ENCODE measurements at regions not wholly inside any gene's neighbourhood (a gene's known extent, or its start where the extent isn't known, plus 50 kb on each side); places are given as distances from the start of the nearest gene placed in this dataset.

DNA sequence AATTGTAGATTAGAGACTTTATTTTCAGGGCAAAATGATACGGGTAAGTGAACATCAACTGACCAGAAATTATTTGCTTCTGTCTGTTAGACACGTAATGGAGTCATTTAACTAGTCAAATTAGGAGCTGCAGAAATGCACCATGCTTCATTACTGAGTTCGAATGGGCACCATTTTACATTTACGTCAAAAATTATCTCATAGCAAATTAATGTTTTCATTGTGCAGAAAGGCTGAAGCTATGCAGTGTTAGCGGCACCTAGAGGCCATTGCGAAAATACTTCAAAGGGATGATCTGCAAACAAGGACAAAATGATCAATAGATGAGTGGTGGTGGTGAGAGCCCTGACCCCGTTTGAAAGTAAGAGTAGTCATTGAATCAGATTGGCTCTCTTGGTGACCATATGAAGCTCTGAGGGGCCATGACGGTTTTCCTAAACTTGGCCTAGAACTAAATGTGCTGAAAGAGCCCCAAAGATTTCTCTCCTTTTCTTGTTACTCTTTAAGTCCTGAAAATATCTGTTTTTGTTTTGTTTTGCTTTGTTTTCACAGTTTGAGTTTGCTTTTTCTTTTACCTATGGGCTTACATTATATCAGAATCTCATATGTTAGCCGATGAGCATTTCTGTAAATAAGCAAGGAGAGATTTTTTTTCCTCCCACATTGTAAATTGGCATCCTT lies 277.9 kb downstream of the ZNF536 start:
- Mint-ChIP-seq H3K27ac (no peak overlapping the region), H3K9me3 (no peaks in the 10 kb centered on the region), H3K27me3 (peaks cover 28% of the 10 kb centered on the region), H3K4me3 (no peak overlapping the region), H3K36me3 (no peaks in the 10 kb centered on the region), H3K4me1 (no peaks in the 10 kb centered on the region)
- DNase-seq: peak in 2 of 3 donors; percentile 6 to 59
- no peaks in the 10 kb centered on the region for H3K9me3 ChIP-seq (ENCODE audit: control insufficient read depth in 2 of 2, low read length in 2 of 2)
- peak in 1 of 2 donors; percentile 44 for ATAC-seq (ENCODE audit: low read depth in 2 of 2)
- H3K27ac ChIP-seq (ENCODE audit: insufficient read depth, low read length, poor library complexity, severe bottlenecking): no peak overlapping the region
- H3K27me3 ChIP-seq (ENCODE audit: control insufficient read depth, insufficient read depth, low read length): no peaks in the 10 kb centered on the region
- no peak overlapping the region for H3K4me3 ChIP-seq (ENCODE audit: low read depth, low read length)
- H3K36me3 ChIP-seq (ENCODE audit: control insufficient read depth, insufficient read depth, low read length): no peaks in the 10 kb centered on the region
- H3K4me1 ChIP-seq (ENCODE audit: control insufficient read depth, insufficient read depth, low read length, poor library complexity, severe bottlenecking): no peaks in the 10 kb centered on the region

DNA sequence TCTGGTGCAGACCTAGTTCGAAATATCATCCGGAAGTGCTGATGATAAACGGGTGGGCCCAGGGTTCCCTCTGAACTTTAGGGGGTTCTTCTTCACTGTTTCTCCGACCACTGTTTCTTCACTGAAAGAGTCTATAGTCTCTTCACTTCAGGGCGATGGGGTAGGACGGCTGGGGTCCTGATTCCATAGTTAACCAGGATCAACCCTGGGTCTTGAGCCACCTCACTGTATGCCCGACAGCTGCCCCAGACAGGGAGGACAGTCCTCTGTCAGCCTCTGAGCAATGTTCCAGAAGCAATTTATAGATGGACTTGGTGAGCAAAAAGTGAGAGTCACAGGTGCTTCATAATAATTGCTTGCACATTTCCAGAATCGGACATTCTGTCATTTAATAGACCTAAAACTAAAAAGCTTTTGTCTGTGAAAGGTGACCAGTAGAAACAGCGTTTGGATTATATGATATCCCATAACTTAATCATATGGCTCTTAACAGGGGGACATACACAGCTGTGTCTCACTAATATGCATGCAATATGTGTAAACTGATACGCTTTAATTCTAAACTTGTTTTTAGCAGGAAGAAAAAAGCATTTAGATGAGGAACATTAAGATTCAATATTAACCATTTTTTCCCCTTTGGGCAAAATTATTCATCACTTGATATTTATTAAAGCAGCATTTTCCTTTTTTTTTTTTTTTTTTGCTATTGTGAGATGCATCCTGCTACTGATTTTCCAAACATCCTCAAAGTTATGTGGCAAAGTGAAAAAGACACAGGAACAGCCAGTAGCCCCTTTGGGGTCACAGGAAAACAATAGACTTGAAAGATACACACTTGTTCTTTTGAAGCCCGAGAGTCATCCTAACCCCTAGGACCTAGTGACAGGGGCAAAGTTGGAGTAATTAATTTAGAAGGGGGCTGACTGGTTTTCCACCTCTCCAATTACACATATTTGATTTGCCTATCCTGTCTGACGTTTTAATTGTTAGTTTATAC lies 277.0 kb downstream of the ZNF536 start:
- H3K4me3 Mint-ChIP-seq: no peak overlapping the region
- H3K4me3 ChIP-seq (ENCODE audit: low read depth, low read length): no peak overlapping the region

DNA sequence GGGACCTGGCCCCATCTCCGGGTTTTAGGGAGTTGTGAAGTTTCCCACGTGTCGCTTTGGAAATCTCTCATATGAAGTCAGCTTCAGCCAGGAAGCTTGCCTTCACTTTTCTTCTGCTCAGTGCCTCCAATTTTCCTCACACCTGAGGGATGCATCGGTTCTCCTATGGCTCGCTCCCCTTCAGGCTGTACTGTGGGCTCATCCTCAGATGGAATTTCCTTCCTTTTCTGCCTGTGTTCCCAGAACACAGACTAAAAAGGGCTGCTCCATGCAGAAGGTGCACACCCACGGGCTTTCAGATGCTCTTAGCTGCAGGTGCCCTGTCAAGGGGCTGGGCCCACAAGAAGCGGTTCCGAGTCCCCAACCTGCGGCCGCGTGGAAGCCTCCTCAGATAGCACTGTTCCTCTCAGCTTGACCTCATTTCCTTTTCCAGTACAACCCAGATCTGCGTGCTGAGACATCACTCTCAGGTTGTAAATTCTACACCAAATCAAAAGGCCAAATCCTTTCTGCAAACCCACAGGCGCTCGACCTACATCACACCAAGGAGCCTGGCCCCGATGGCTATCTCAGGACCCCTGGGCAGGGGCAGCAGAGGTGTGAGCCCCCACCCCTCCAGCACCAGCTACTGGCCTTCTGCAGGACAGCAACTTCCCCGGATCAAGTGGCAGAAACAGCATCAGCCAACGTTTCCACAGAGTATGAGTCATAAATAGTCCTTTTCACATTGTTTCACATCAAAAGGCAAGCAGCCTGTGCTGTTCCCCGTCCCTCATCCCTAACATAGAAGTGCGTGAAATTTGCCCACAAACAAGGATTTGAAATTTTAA lies 275.9 kb downstream of the ZNF536 start:
- H3K27me3 Mint-ChIP-seq: peaks cover 28% of the 10 kb centered on the region
- no peaks in the 10 kb centered on the region for H3K36me3 Mint-ChIP-seq
- Histone ChIP-seq H3K27me3 (ENCODE audit: control insufficient read depth, insufficient read depth, low read length) (no peaks in the 10 kb centered on the region), H3K9me3 (ENCODE audit: control insufficient read depth in 2 of 2, low read length in 2 of 2) (no peaks in the 10 kb centered on the region), H3K4me1 (ENCODE audit: control insufficient read depth, insufficient read depth, low read length, poor library complexity, severe bottlenecking) (no peaks in the 10 kb centered on the region), H3K27ac (ENCODE audit: insufficient read depth, low read length, poor library complexity, severe bottlenecking) (no peak overlapping the region), H3K36me3 (ENCODE audit: control insufficient read depth, insufficient read depth, low read length) (no peaks in the 10 kb centered on the region), H3K4me3 (ENCODE audit: low read depth, low read length) (no peak overlapping the region)
- H3K27ac Mint-ChIP-seq: no peak overlapping the region
- no peaks in the 10 kb centered on the region for H3K4me1 Mint-ChIP-seq
- ATAC-seq (ENCODE audit: low read depth in 2 of 2) (no peak), DNase-seq (no peak)
- no peak overlapping the region for H3K4me3 Mint-ChIP-seq
- H3K9me3 Mint-ChIP-seq: no peaks in the 10 kb centered on the region

More for the DNA sequence above, 277.0 kb downstream of the ZNF536 start:
- no peaks in the 10 kb centered on the region for H3K4me1 ChIP-seq (ENCODE audit: control insufficient read depth, insufficient read depth, low read length, poor library complexity, severe bottlenecking)
- Mint-ChIP-seq H3K27me3 (peaks cover 28% of the 10 kb centered on the region), H3K9me3 (no peaks in the 10 kb centered on the region), H3K4me1 (no peaks in the 10 kb centered on the region), H3K27ac (no peak overlapping the region), H3K36me3 (no peaks in the 10 kb centered on the region)
- no peak overlapping the region for H3K27ac ChIP-seq (ENCODE audit: insufficient read depth, low read length, poor library complexity, severe bottlenecking)
- H3K36me3 ChIP-seq (ENCODE audit: control insufficient read depth, insufficient read depth, low read length): no peaks in the 10 kb centered on the region
- ATAC-seq (ENCODE audit: low read depth in 2 of 2) (no peak), DNase-seq (no peak)
- no peaks in the 10 kb centered on the region for H3K27me3 ChIP-seq (ENCODE audit: control insufficient read depth, insufficient read depth, low read length)
- H3K9me3 ChIP-seq (ENCODE audit: control insufficient read depth in 2 of 2, low read length in 2 of 2): no peaks in the 10 kb centered on the region

DNA sequence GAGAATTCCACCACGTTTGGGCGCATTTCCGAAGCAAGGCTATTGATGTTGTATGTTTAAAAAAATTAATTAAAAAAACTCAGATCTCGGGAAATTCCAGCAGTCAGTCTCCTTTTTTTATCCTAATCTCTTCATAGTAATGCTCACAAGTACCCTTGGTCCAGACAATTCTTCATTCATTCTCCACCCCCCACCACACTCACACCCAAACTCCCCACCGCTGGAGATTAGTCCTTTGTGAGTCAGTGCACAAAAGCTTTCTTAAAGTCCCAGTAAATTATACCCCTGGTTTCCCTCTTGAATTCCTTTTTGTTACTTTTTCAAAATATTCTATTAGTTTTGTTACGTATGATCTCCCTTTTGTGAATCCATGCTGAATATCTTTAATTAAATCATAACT lies 274.6 kb downstream of the ZNF536 start:
- DNase-seq (no peak), ATAC-seq (ENCODE audit: low read depth in 2 of 2) (no peak)
- Mint-ChIP-seq H3K36me3 (no peaks in the 10 kb centered on the region), H3K27ac (no peak overlapping the region), H3K27me3 (peaks cover 19% of the 10 kb centered on the region), H3K4me3 (no peak overlapping the region), H3K4me1 (no peaks in the 10 kb centered on the region), H3K9me3 (no peaks in the 10 kb centered on the region)
- Histone ChIP-seq H3K4me3 (ENCODE audit: low read depth, low read length) (no peak overlapping the region), H3K27ac (ENCODE audit: insufficient read depth, low read length, poor library complexity, severe bottlenecking) (no peak overlapping the region), H3K36me3 (ENCODE audit: control insufficient read depth, insufficient read depth, low read length) (no peaks in the 10 kb centered on the region), H3K27me3 (ENCODE audit: control insufficient read depth, insufficient read depth, low read length) (no peaks in the 10 kb centered on the region), H3K9me3 (ENCODE audit: control insufficient read depth in 2 of 2, low read length in 2 of 2) (no peaks in the 10 kb centered on the region), H3K4me1 (ENCODE audit: control insufficient read depth, insufficient read depth, low read length, poor library complexity, severe bottlenecking) (no peaks in the 10 kb centered on the region)

GRCh38 chr19:30645946-30646577 lies 273.9 kb downstream of the ZNF536 start:
- H3K9me3 Mint-ChIP-seq: no peaks in the 10 kb centered on the region
- H3K36me3 Mint-ChIP-seq: no peaks in the 10 kb centered on the region
- H3K4me1 Mint-ChIP-seq: no peaks in the 10 kb centered on the region
- H3K27me3 Mint-ChIP-seq: peaks cover 15% of the 10 kb centered on the region
- no peak overlapping the region for H3K27ac Mint-ChIP-seq
- Histone ChIP-seq H3K4me1 (ENCODE audit: control insufficient read depth, insufficient read depth, low read length, poor library complexity, severe bottlenecking) (no peaks in the 10 kb centered on the region), H3K4me3 (ENCODE audit: low read depth, low read length) (no peak overlapping the region), H3K27me3 (ENCODE audit: control insufficient read depth, insufficient read depth, low read length) (no peaks in the 10 kb centered on the region), H3K27ac (ENCODE audit: insufficient read depth, low read length, poor library complexity, severe bottlenecking) (no peak overlapping the region), H3K36me3 (ENCODE audit: control insufficient read depth, insufficient read depth, low read length) (no peaks in the 10 kb centered on the region), H3K9me3 (ENCODE audit: control insufficient read depth in 2 of 2, low read length in 2 of 2) (no peaks in the 10 kb centered on the region)
- no peak overlapping the region for H3K4me3 Mint-ChIP-seq
- no peak for ATAC-seq (ENCODE audit: low read depth in 2 of 2)
- DNase-seq: no peak

DNA sequence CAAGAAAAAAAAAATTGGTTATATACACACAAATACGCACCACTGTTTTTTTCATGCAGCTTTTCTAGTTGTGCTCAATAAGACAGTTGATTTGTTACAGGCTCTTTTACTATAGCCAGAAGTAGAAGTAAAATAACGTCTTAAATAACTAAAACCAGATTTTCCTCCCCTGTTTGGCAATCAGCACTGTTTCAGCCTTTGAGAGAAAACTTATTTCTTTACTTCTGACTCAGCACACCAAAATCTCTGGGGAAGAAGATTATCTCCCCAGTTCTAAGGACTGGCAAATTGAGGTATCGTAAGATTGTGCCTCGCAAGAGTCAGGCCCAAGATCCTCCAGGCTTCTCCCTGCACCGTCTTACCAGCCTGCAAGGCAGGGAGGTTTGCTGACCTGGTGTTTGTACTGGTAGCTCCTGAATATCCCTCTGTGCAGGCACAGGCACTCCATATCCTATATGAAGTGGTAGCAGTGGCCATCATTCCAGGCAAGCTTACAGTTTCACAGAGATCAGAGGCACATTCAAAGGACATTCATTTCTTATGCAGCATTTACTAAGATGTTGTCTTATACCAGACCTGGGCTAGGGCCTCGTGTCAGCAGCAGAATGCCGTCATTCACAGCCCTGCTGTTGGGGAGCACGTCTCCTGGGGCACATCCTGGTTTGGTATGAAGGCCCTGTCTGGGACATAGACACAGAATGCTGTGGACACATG lies 268.2 kb downstream of the ZNF536 start:
- no peaks in the 10 kb centered on the region for H3K36me3 Mint-ChIP-seq

DNA sequence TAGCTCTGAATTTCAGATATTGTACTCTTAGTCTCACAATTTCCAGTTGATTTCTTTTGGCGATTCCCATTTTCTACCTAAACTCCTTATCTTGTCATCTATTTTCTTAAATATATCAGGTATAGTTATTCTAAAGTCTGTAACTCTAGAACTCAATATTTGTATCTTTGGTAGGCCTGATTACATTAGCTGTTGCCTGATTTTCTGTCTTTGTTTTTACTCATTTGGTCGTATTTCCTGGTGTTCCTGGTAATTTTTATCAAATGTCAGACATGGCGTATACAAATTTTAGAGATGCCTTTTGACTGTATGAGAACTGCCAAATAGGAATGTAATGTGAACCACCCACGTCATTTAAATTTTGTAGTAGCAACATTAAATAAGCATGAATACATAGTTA lies 266.7 kb downstream of the ZNF536 start:
- no peaks in the 10 kb centered on the region for H3K27me3 Mint-ChIP-seq
- DNase-seq (no peak), ATAC-seq (ENCODE audit: low read depth in 2 of 2) (no peak)

More for the DNA sequence above, 268.2 kb downstream of the ZNF536 start:
- no peak overlapping the region for H3K4me3 ChIP-seq (ENCODE audit: low read depth, low read length)
- H3K4me1 Mint-ChIP-seq: no peaks in the 10 kb centered on the region
- no peaks in the 10 kb centered on the region for H3K9me3 ChIP-seq (ENCODE audit: control insufficient read depth in 2 of 2, low read length in 2 of 2)
- no peaks in the 10 kb centered on the region for H3K4me1 ChIP-seq (ENCODE audit: control insufficient read depth, insufficient read depth, low read length, poor library complexity, severe bottlenecking)
- H3K27ac ChIP-seq (ENCODE audit: insufficient read depth, low read length, poor library complexity, severe bottlenecking): no peak overlapping the region
- no peak overlapping the region for H3K4me3 Mint-ChIP-seq
- ATAC-seq (ENCODE audit: low read depth in 2 of 2): no peak
- H3K27ac Mint-ChIP-seq: no peak overlapping the region
- H3K27me3 Mint-ChIP-seq: no peaks in the 10 kb centered on the region
- H3K27me3 ChIP-seq (ENCODE audit: control insufficient read depth, insufficient read depth, low read length): no peaks in the 10 kb centered on the region
- no peak for DNase-seq
- no peaks in the 10 kb centered on the region for H3K36me3 ChIP-seq (ENCODE audit: control insufficient read depth, insufficient read depth, low read length)
- H3K9me3 Mint-ChIP-seq: peaks cover 0 to 15% (median 0%) of the 10 kb centered on the region in 7 donors

More for the DNA sequence above, 266.7 kb downstream of the ZNF536 start:
- Mint-ChIP-seq H3K9me3 (peaks cover 0 to 15% (median 0%) of the 10 kb centered on the region in 7 donors), H3K27ac (no peak overlapping the region), H3K4me3 (no peak overlapping the region), H3K36me3 (no peaks in the 10 kb centered on the region), H3K4me1 (no peaks in the 10 kb centered on the region)
- no peaks in the 10 kb centered on the region for H3K36me3 ChIP-seq (ENCODE audit: control insufficient read depth, insufficient read depth, low read length)
- H3K4me1 ChIP-seq (ENCODE audit: control insufficient read depth, insufficient read depth, low read length, poor library complexity, severe bottlenecking): no peaks in the 10 kb centered on the region
- no peak overlapping the region for H3K27ac ChIP-seq (ENCODE audit: insufficient read depth, low read length, poor library complexity, severe bottlenecking)
- H3K27me3 ChIP-seq (ENCODE audit: control insufficient read depth, insufficient read depth, low read length): no peaks in the 10 kb centered on the region
- no peak overlapping the region for H3K4me3 ChIP-seq (ENCODE audit: low read depth, low read length)
- H3K9me3 ChIP-seq (ENCODE audit: control insufficient read depth in 2 of 2, low read length in 2 of 2): no peaks in the 10 kb centered on the region

All from CD4-positive, CD25-positive, alpha-beta regulatory T cell (primary cell).